Upper lobe of right lung (tissue), 1 donor: ENCODE measurements at regions not wholly inside any gene's neighbourhood (a gene's known extent, or its start where the extent isn't known, plus 50 kb on each side); places are given as distances from the start of the nearest gene placed in this dataset.
"Not testable (repeated sequence)": the region's sequence is repeated elsewhere in the genome, so short reads cannot be mapped to it uniquely, and the experiment has no call there.

Experiments used
- ATAC-seq: fragments of 200-7000 bp; cut with Tn5 transposase; one replicate; pipeline ENCODE4 v1.9.1; 2020; ENCODE audit warnings: mild to moderate bottlenecking, moderate library complexity
- DNase-seq: peaks from one replicate; pipeline ENCODE4 v3.0.0-alpha.2; 2020
- H3K27ac ChIP-seq: fragments of 200-600 bp; one replicate; pipeline ENCODE4 v1.8.0; 2022
- H3K27me3 ChIP-seq: fragments of 200-600 bp; one replicate; pipeline ENCODE4 v1.8.0; 2022; ENCODE audit warnings: mild to moderate bottlenecking
- H3K36me3 ChIP-seq: fragments of 200-600 bp; one replicate; pipeline ENCODE4 v1.8.0; 2022
- H3K4me1 ChIP-seq: fragments of 200-600 bp; one replicate; pipeline ENCODE4 v1.8.0; 2022
- H3K4me3 ChIP-seq: fragments of 200-600 bp; one replicate; pipeline ENCODE4 v1.8.0; 2022; ENCODE audit warnings: mild to moderate bottlenecking
- H3K9me3 ChIP-seq: fragments of 200-600 bp; one replicate; pipeline ENCODE4 v1.8.0; 2022
- intact Hi-C: fragments of 100-400 bp; cut with DNase I; formaldehyde crosslinking; loops from one replicate; pipeline ENCODE4 v1.11.0; 2022
- TF ChIP-seq, protein P1 (sequence below): fragments of 200-600 bp; IDR thresholded peaks from one replicate; pipeline ENCODE4 v1.8.0; 2022; ENCODE audit warnings: antibody characterized with exemption
- donor health status: DM: no; HTN: yes; CAD: no; lungs with severe emphysema.

DNA sequence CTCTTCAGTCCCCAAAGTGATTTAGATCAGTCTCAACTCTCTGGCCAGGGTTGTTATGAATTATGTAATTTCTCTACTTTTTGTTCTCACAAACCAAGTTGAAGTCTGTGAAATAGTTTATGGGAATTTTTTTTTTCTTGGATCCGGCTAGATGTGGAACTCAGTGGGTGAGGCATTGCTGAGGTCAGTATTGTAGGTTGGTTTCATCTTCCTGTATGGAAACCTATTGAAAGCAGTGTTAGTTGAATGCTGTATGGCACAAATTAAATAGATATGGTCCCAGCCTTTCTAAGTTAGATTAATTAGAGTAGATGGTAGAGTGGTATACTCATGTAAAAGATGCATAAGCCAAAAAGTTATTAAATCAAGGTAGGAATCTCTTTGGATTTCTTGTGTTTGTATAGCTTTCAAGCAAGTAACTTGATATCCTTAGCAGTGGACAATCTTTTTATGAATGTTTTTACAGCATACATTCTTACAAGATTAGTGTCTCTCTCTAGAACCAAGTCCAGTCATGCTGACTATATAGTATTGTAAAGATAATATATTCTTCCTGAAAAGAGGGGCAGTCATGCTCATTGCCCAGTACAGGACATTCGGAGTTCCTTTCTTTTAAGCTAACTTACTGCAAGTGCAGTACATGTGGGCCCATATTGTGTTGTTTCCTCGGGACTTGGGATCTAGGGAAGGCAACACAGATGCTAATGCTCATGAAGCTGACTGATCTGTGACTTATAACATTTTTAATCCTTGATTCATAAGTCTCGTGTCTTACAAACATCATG, 2541.1 kb downstream of the PCDH9 start:
- Histone ChIP-seq H3K36me3 (no peaks in the 10 kb centered on the region), H3K4me3 (no peak overlapping the region)
- ATAC-seq, result no peak

DNA sequence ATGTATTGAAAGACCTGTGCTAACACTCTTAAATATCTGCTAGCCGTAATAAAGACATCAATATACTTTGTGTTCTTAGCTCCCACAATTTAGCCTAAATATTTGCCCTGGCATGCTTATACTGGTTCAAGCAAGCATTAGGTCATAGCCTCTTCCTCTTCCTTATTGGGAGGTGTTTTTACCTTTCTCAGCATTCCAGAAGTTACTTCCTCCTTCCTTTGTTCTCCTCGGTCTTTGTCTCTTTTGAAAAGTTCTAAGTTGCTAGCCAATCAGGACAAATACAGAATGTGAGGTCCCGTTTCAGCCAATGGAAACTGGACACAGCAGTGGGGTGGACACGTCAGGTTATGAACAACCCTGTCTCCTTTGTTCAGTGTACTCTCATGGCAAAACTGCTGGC, 2543.6 kb downstream of the PCDH9 start:
- ATAC-seq, H3K36me3 ChIP-seq, intact Hi-C loops: not testable (repeated sequence)

More for the DNA sequence above, 2541.1 kb downstream of the PCDH9 start:
- intact Hi-C loops, result no loop called here
- Histone ChIP-seq H3K27ac (no peak overlapping the region), H3K27me3 (no peaks in the 10 kb centered on the region), H3K4me1 (no peaks in the 10 kb centered on the region), H3K9me3 (no peaks in the 10 kb centered on the region)
- TF ChIP-seq, protein P1, sequence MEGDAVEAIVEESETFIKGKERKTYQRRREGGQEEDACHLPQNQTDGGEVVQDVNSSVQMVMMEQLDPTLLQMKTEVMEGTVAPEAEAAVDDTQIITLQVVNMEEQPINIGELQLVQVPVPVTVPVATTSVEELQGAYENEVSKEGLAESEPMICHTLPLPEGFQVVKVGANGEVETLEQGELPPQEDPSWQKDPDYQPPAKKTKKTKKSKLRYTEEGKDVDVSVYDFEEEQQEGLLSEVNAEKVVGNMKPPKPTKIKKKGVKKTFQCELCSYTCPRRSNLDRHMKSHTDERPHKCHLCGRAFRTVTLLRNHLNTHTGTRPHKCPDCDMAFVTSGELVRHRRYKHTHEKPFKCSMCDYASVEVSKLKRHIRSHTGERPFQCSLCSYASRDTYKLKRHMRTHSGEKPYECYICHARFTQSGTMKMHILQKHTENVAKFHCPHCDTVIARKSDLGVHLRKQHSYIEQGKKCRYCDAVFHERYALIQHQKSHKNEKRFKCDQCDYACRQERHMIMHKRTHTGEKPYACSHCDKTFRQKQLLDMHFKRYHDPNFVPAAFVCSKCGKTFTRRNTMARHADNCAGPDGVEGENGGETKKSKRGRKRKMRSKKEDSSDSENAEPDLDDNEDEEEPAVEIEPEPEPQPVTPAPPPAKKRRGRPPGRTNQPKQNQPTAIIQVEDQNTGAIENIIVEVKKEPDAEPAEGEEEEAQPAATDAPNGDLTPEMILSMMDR, result no peak
- no peak for DNase-seq

DNA sequence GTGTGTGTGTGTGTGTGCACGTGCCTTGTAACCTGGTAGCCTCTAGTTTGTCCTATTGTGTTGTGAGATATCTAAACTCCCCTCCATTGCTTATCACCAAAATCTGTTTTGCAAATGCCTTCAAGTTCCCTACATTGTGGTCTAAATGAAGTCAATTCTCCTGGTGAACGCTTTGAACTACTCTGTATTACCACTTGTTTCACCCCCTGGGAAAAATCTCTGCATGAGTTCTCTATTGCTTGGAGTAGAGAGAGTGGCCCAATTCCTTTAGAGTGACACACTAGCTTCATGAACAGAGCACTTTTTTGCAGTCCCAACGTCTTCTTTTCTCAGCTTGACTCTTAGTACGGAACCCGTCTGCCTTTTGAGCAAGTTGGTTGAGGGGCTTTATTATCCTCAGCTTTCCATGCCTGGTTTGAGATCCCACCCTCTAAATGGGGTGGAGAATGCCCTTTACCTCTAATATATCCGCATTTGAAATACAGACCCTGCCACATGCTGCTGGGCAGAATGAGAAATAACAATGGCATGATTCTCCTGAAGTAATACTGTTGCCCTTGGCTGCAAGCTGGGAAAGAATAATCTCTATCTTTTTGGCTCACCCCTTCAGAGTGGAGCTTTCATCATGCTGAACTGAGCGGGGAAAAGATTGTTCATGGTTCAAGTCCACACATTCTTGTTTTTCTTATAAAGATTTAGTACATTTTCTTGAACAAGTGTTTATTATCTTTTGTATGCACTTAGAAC, 2545.3 kb downstream of the PCDH9 start:
- Histone ChIP-seq H3K27me3 (no peaks in the 10 kb centered on the region), H3K4me3 (no peak overlapping the region), H3K4me1 (no peaks in the 10 kb centered on the region), H3K27ac (no peak overlapping the region), H3K36me3 (no peaks in the 10 kb centered on the region), H3K9me3 (no peaks in the 10 kb centered on the region)
- ATAC-seq (no peak), DNase-seq (no peak)
- TF ChIP-seq, protein P1, result no peak
- intact Hi-C loops, result no loop called here

More for the DNA sequence above, 2543.6 kb downstream of the PCDH9 start:
- H3K27ac ChIP-seq, H3K4me1 ChIP-seq, H3K27me3 ChIP-seq, H3K9me3 ChIP-seq, DNase-seq, H3K4me3 ChIP-seq: not testable (repeated sequence)

DNA sequence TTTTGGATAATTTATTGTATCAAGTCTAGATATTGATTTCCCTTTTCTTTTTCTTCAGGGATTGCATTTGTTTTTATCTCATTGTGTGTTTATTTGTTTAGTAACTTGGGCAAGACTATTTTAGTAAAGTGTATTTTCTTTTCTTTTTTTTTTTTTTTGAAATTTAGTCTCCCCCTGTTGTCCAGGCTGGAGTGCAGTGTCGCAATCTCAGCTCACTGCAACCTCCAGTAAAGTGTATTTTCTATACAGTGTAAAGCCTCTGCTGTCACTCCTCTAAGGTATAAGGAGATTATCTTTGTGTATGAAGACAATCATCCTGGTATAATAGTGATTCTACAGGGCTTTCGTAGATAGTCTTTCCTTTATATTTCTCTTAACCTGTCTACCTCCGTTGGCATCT, 2546.0 kb downstream of the PCDH9 start:
- Histone ChIP-seq H3K9me3 (no peaks in the 10 kb centered on the region), H3K27ac (no peak overlapping the region), H3K27me3 (no peaks in the 10 kb centered on the region), H3K4me3 (no peak overlapping the region), H3K4me1 (no peaks in the 10 kb centered on the region), H3K36me3 (no peaks in the 10 kb centered on the region)
- DNase-seq (no peak), ATAC-seq (no peak)
- TF ChIP-seq, protein P1, result no peak
- intact Hi-C loops, result no loop called here

DNA sequence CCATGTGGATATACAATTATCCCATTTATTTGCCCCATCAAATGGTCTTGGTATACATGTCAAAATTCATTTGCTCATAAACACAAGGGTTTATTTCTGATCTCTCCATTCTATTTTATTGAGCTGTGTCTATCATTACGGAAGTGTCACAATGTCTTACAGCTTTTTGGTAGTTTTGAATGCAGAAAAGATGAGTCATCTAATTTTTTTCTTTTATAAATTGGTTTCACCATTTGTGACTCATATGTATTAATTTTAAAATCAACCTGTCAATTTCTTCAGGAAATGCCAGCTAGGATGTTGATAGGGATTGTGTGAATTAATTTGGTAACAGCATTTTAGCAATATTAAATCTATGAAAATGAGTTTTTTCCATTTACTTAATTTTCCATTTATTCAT, 2549.4 kb downstream of the PCDH9 start:
- intact Hi-C loops, result no loop called here
- H3K36me3 ChIP-seq, result no peaks in the 10 kb centered on the region
- H3K27me3 ChIP-seq, result no peaks in the 10 kb centered on the region
- no peak for ATAC-seq
- no peak for DNase-seq
- TF ChIP-seq, protein P1, result no peak
- H3K27ac ChIP-seq, result no peak overlapping the region
- no peak overlapping the region for H3K4me3 ChIP-seq
- no peaks in the 10 kb centered on the region for H3K9me3 ChIP-seq
- H3K4me1 ChIP-seq, result no peaks in the 10 kb centered on the region

DNA sequence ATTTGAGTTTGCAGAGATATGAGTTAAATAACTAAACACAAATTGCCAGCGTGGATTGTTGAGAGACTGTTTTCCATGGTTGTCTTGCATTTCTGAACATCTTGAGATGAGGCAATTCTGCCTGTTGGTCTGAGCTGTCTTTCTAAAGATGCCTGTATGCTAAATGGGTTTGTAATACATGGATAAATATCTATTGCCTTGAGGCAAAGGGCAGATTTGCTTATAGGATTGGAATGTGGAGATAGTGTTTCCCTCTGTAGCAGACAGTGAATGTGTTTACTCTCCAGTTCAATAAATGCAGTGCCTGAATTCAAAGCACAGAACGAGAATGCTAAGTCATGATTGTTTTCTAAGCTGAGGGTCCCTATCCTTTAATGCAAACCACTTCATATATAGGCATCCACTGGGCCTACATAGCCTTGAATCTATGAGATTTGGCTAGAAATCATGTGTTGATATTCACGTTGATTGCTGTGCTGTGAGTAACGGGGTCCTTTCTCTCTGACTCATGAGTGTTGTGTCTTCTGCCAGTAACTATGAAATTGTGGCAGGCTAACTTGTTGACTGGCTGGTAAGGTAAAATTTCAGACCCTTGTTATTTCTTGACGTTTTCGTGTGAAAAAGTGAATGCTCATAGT, 2554.8 kb downstream of the PCDH9 start:
- Histone ChIP-seq H3K9me3 (no peaks in the 10 kb centered on the region), H3K27ac (no peak overlapping the region), H3K27me3 (no peaks in the 10 kb centered on the region), H3K4me1 (no peaks in the 10 kb centered on the region), H3K36me3 (no peaks in the 10 kb centered on the region), H3K4me3 (no peak overlapping the region)
- ATAC-seq, result no peak
- TF ChIP-seq, protein P1, result no peak
- no peak for DNase-seq
- intact Hi-C loops, result no loop called here
